HG03045 (cell line): ENCODE measurements at regions not wholly inside any gene's neighbourhood (a gene's known extent, or its start where the extent isn't known, plus 50 kb on each side); places are given as distances from the start of the nearest gene placed in this dataset.

Source experiments
- ATAC-seq: cut with Tn5 transposase; IDR thresholded peaks from one replicate; pipeline ENCODE4 v1.9.1; 2021; ENCODE audit warnings: mild to moderate bottlenecking, moderate library complexity; ENCODE audit not compliant: unreplicated experiment

GRCh38 chr3:113094337-113095221 is 103.8 kb downstream of the GTPBP8 start:
- no peak for ATAC-seq

- no peak for ATAC-seq
Observed at GRCh38 chr3:113096188-113096892, 105.6 kb downstream of the GTPBP8 start.

DNA sequence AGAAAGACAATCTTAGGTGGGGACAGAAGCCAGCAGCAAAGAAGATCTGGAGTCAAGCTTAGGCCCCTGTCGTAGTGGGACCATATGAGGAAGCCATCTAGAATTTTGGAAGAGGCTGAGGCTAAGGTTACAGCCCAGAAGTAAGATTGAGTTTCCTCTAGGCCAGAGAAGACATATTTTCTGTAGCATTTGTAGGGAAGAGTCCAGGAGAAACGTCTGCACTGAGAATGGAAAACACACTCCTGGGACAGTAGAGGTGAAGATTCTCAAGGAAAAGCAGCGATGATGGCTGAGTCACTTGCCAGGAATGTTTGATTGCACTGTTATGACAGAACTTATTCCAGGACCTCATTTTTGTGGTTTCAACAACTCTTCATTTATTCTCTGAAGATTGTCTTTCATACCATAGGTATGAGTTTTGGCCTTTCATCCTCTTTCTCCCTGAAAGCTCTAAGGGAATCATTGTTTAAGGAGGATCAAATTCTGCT is 107.2 kb downstream of the GTPBP8 start:
- ATAC-seq = no peak

DNA sequence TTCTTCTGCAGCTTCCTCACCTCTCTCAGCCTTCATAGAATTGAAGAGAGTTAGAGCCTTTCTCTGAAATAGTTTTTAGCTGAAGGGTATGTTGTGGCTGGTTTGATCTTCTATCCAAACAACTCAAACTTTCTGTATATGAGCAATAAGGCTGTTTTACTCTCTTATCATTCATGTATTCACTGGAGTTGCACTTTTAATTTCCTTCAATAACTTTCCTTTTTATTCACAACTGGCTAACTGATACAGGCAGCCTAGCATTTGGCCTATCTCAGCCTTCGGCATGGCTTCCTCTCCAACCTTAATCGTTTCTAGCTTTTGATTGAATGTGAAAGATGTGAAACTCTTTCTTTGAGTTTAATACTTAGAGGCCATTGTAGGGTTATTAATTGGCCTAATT is 109.3 kb downstream of the GTPBP8 start:
- ATAC-seq = no peak

- no peak for ATAC-seq
Observed at GRCh38 chr3:113103588-113103987, 107.8 kb upstream of the BOC start.

GRCh38 chr3:113104357-113105092 is 106.8 kb upstream of the BOC start:
- ATAC-seq = no peak

- ATAC-seq = no peak
Observed at GRCh38 chr3:113105093-113105449, 106.3 kb upstream of the BOC start.

DNA sequence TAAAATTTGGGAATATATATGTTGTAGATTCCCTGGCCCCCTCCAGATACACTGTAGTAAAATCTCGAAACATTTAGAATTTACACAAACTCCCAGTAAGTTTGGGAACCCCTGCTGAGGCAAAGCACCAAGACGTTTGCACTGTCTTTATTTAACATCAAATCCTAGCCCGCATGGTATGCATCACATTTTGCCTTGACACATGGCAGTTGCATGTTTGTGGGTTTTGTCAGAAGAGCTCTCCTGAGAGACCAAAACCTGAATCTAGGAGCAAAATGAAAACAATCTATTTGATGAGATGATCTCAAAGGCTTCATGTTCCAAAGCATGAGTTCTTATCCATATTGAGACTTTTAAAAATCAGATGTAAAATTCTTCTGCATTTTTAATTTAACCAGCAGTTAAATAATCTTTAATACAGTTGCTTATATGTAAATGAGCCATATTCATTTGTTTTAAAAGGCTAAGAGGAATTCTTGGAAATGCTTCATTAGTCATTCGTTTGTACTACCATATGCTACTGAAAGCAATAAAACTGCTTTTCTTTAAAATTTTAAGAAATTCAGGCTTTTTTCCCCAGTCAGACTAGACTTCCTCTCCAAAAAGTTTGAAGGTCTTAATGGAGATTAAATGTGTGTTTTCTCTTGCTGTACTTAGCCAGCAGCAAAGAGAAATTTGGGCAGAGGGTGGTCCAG is 105.2 kb upstream of the BOC start:
- no peak for ATAC-seq

- ATAC-seq = no peak
Observed at GRCh38 chr3:113110267-113110666, 101.1 kb upstream of the BOC start.

DNA sequence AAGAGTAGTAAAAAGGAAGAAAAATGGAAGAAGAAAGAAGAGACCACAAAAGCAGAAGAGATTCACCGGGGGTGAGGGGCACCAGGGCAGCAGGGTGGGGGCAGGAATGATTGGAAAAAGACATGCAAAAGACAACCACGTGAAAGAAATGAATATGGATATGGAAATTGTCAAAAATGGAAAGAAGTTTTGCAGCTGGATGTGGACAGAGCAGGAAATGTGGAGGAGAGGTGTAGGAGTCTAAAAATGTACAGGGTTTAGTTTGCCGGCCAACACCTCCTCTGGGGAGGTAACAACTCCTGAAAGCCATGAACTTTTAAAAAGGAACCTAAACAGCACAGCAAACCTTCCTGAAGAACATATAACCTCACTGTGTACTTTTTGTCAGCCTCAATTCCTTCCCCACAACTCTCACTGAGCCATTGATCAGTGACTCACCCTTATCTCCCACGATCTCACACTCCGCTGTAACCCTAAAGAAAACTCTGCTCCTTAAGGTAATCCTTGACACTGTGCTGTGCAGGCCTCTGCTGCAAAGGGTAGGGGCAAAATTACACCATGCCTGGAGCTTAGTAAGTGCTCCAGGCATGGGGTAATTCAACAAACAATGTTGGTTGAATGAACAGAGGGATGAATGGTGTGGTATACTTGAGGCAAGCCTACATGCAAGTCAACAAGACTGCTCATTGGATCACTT is 100.2 kb upstream of the BOC start:
- ATAC-seq = no peak

GRCh38 chr3:113113361-113113760 is 98.0 kb upstream of the BOC start:
- no peak for ATAC-seq

DNA sequence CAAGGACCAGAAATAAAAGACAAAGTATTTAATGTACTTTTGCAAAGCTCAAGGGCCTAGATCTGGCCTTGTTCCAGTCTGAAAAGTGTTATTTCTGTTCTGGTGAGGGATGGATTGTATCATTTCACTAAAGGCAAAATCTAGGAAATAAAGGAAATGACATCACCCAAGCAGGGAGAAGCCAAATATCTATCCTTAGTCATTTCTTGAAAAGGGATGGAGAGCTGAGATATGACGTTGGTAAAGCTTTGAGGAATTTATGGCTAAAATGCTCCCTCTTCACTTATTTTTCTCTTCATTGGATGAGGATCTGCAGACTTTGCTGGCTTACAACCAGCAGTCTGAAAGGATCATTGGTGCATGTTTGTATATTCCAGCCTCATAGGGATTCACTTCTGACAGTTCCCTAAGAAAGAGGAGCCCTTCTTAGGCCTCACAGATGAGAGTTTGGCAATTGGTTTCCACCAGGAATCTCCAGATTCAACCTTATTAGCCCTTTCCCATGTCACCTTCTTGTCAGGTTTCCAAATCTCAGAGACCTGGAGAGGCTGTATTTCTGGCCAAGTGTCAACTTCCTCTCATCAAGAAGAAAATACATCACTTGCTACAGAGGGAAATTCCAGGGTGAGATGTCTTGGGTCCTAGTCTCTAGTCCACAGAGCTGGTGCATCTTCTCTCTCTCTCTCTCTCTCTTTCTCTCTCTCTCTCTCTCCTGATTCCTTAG is 93.7 kb upstream of the BOC start:
- no peak for ATAC-seq

DNA sequence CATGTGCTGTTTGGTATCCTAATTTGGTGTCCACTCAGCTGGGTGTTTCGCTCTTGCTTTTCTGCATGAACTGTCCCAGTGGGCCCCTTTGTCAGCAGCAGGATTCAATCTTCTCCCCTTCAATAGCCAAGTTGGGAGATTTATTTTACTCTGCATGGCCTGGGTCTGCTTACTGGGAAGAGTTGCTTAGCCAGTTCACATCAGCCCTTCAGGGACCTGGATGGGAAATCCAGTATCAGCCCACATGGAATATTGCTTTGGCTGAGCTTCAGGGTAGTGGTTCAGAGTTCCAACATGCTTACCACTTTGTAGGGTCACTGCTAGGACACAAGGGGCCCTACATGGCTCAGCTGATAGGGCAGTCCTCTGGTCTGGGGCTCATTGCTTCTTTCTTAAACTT is 93.0 kb upstream of the BOC start:
- ATAC-seq = no peak

GRCh38 chr3:113124256-113124830 is 87.0 kb upstream of the BOC start:
- no peak for ATAC-seq

DNA sequence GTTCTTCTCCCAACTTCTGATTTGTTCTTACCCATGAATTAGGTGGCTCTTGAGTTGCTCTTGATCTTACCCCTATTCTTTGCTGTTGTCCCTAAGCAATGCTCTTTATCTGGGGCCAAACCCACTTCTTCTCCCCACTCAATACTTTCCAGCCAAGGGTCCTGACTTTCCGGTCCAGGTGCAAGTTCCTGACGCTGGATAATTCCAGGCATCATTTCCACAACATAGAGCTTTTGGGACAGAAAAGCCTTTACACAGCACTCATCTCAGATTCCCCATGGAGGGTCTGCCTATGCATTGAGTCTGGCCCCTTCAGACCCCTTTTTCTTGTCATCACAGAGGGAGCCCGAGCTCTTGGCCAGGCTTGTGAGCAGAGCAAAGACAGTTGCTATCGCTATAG is 85.4 kb upstream of the BOC start:
- no peak for ATAC-seq

GRCh38 chr3:113128386-113129015 is 82.9 kb upstream of the BOC start:
- ATAC-seq = no peak

DNA sequence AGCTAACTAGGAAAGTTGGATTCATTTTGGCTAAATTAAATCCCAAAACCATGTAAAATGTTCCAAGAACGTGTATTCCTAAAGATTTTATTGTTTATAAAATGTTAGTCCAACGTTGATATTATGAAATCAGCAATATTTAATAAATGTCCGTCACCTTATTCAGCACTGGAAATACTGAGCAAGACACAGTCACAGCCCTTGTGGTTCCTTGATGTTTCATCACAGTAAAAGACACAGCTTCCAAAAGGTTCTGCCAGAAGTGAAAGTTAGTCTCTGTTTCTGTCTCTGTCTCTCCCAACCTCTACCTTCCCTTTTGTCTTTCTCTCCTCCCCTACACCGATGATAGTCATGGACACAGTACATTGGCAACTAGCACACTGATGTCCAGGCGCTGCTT is 82.2 kb upstream of the BOC start:
- no peak for ATAC-seq

DNA sequence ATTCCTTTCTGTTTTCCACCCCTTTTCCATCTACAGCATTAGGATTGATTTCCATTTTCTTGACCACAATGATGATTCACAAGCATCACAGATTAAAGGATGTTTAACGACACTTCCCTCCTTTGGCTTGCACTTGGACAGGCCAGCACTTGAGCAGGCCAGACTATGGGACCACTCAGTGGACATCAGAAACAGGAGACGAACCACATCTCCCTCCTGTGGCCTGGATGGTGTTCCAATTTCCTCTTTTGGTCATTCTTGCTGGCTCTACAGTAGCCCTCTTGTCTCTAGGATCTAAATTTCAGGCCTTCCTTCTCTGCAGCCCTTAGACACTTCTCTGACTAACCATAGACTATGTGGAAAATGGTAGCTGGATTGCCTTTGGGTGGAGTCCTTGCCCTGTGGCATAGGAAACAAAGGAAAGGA is 78.8 kb upstream of the BOC start:
- no peak for ATAC-seq

GRCh38 chr3:113133140-113133539 is 78.2 kb upstream of the BOC start:
- no peak for ATAC-seq
